Fibroblast of villous mesenchyme (primary cell): ENCODE measurements at regions not wholly inside any gene's neighbourhood (a gene's known extent, or its start where the extent isn't known, plus 50 kb on each side); places are given as distances from the start of the nearest gene placed in this dataset.

Source experiments
- DNase-seq: peaks from one replicate; pipeline ENCODE4 v3.0.0-alpha.2; 2010; ENCODE audit warnings: low read depth
- H3K4me3 ChIP-seq: 2 replicates; pipeline ENCODE4 v1.5.1; 2011; ENCODE audit warnings: low read depth, mild to moderate bottlenecking, low read length
- TF ChIP-seq, protein P1 (sequence below): IDR thresholded peaks from 2 replicates; pipeline ENCODE4 v1.5.1; 2012; ENCODE audit warnings: low read depth, mild to moderate bottlenecking, low read length; ENCODE audit not compliant: insufficient read depth

- DNase-seq, result peak; percentile 41
- no peak overlapping the region for H3K4me3 ChIP-seq
- TF ChIP-seq, protein P1, sequence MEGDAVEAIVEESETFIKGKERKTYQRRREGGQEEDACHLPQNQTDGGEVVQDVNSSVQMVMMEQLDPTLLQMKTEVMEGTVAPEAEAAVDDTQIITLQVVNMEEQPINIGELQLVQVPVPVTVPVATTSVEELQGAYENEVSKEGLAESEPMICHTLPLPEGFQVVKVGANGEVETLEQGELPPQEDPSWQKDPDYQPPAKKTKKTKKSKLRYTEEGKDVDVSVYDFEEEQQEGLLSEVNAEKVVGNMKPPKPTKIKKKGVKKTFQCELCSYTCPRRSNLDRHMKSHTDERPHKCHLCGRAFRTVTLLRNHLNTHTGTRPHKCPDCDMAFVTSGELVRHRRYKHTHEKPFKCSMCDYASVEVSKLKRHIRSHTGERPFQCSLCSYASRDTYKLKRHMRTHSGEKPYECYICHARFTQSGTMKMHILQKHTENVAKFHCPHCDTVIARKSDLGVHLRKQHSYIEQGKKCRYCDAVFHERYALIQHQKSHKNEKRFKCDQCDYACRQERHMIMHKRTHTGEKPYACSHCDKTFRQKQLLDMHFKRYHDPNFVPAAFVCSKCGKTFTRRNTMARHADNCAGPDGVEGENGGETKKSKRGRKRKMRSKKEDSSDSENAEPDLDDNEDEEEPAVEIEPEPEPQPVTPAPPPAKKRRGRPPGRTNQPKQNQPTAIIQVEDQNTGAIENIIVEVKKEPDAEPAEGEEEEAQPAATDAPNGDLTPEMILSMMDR, result no peak
These were observed 349.2 kb downstream of the MAFB start for GRCh38 chr20:40339661-40340449.

DNA sequence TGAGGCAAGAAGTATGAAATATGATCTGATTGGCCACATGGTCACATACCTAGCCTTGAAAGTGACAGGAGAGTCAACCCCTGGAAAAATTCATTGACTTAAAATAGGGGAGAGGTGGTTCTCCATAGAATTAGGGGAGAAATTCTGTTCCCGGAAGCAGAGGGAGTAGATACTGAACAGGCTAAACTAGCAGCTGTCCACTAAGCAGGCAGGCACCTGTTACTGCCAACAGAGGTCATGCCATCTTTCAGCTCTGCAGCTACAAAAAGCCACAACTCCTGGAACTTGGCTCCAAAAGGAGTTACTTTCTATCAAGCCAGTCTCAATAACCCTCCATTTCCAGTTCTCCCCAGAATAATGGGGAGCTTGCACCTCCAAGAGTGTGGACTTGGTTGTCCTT is 352.5 kb downstream of the MAFB start:
- H3K4me3 ChIP-seq, result no peak overlapping the region
- no peak for DNase-seq
- TF ChIP-seq, protein P1, result no peak

DNA sequence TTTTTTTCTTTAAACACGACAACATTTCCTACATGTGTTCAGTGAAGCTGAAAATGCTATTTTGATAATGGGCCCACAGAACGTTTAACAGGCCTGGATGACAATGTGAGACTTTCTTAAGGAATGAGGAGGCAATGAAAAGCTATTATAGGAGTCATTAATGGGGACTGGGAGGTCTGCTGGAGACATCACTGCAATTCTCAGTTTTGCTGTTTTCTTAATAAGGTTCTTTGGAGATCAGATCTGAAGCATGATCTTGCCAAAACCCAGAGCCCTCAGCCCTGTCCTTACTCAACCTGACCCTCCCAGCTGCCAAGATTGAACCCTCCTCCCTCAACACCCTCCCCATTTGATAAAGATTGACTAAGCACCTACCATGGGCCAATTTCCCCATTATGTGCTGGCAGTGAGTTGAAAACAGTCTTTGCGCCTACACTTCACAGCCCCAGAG is 353.1 kb downstream of the MAFB start:
- no peak for DNase-seq
- no peak overlapping the region for H3K4me3 ChIP-seq
- TF ChIP-seq, protein P1, result no peak

- H3K4me3 ChIP-seq, result no peak overlapping the region
- TF ChIP-seq, protein P1, result no peak
These were observed 353.6 kb downstream of the MAFB start for GRCh38 chr20:40335437-40335836.

DNA sequence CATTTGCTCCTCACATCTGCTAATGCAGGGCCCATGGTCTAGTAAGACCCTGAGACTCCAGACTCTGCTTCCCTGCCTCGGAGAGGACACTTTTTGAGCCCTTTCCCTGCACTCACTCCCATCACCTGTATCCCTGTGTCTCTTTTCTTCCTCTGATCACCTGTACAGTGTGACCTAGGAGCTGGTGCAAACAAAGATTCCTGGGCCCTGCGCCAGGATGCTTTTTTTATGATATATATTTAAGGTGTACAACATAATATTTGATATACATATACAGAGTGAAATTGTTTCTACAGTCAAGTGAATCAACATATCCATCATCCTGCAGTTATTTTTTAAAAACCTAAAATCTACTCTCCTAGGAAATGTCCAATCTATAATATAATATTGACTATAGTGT is 355.4 kb downstream of the MAFB start:
- DNase-seq, result no peak
- H3K4me3 ChIP-seq, result no peak overlapping the region
- TF ChIP-seq, protein P1, result no peak

More at GRCh38 chr20:40335437-40335836, 353.6 kb downstream of the MAFB start:
- no peak for DNase-seq

- H3K4me3 ChIP-seq, result no peak overlapping the region
- TF ChIP-seq, protein P1, result no peak
- DNase-seq, result no peak
These were observed 357.1 kb downstream of the MAFB start for GRCh38 chr20:40331807-40332560.
